HG03060 (cell line): ENCODE measurements at regions not wholly inside any gene's neighbourhood (a gene's known extent, or its start where the extent isn't known, plus 50 kb on each side); places are given as distances from the start of the nearest gene placed in this dataset.
"Not testable (repeated sequence)": the region's sequence is repeated elsewhere in the genome, so short reads cannot be mapped to it uniquely, and the experiment has no call there.

Experiments
- ATAC-seq: cut with Tn5 transposase; IDR thresholded peaks from one replicate; pipeline ENCODE4 v1.9.1; 2021; ENCODE audit warnings: low read depth, moderate number of reproducible peaks; ENCODE audit not compliant: unreplicated experiment

DNA sequence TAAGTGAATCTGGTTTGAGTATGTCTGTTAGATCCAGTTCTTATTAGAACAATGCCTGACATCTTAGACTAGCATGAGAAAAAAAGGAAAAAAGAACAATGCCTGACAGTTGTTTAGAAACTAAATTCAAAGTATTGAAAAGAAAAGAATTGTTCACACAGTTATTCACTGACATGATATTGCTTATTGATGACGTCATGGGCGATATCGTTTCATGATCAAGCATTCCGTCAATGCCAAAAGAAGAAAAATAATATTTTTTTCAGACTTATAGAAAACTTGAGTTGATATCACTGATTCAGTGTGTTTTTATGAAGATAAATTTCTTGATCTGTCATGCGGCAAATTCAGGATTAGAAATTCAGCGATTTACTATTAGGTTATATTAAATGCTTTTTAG lies 196.5 kb upstream of the AGR3 start:
- no peak for ATAC-seq

DNA sequence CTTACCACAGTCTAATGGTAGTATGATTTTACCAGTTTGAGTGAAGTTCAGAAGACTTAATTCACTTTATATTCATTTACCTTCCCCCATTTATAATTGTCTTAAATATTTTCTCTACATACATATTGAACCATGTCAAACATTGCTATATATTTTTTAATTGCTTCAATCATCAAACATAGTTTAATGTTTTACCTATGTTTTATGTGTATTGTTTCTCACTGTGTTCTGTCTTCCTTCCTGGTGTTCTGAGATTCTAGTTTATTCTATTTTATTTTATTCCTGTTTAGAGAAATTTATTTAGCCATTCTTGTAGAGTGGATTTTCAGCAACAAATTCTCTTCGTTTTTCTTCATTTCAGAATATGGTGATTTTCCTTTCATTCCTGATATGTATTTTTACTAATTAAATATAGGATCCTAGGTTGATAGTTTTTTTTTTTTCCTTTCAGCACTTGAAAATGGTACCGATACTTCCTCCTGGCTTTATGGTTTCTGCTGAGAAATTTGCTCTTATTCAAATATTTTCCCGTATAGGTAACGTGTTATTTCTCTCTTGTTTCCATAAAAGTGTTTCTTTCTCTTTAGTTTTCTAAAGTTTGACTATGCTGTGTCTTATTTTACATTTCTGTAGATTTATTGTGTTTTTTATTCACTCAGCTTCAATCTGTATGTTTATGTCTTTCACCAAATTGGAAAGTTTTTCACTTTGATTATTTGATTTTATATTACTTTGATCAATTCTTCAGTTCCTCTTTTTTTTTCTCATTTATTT lies 201.8 kb upstream of the AGR3 start:
- ATAC-seq = no peak

- ATAC-seq = no peak
Observed at GRCh38 chr7:17084166-17084475, 202.3 kb upstream of the AGR3 start.

- ATAC-seq = no peak
Observed at GRCh38 chr7:17085186-17085585, 203.4 kb upstream of the AGR3 start.

- no peak for ATAC-seq
Observed at GRCh38 chr7:17086403-17086802, 204.6 kb upstream of the AGR3 start.

GRCh38 chr7:17090751-17091150 lies 207.7 kb upstream of the AHR start:
- ATAC-seq = no peak

DNA sequence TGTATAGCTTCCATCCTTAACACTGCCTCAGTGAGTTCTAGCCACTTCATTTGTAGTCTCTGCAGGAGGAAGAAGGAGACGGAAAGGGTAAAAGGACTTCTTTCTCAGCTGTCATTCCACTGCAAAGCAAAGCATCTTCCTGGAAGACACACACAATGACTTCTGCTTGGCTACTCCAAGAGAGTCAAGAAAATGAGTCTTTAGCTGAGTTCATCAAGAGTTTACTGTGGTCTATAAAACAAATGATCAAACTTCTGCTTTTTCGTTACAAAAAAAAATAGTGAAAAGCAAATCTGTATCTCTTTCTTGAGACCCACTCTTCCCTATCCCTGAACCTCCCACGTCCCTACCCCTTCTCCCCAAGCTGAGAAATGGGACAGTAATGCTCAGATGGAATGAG lies 205.0 kb upstream of the AHR start:
- ATAC-seq = no peak

DNA sequence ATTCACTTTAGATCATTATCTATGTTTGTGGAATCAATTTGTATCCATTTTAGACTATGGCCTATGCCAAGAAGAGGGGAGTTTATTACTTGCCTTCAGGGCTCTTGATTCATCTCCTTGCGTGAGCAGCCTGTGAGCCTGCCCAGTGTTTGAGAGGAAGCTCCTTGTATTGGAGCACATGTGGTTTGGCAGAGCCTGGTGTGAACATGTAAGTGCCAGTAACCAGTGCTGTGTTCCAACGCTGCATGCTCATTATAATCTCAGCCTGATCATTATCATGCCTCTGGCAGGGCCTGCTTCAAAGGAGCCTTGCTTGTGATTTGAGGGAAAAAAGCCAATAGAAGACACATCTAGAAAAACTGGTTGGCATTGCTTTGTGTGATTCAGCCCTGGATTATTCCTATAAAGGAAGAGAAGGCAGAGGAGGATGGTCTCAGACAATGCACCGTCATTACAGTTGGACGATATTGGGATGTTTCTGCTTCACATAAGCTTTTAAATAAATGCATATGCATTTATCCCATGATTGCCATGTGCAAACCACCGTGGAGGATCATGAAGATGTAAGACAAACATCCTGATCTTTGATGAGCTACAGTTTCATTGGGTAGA lies 203.4 kb upstream of the AHR start:
- ATAC-seq = no peak

DNA sequence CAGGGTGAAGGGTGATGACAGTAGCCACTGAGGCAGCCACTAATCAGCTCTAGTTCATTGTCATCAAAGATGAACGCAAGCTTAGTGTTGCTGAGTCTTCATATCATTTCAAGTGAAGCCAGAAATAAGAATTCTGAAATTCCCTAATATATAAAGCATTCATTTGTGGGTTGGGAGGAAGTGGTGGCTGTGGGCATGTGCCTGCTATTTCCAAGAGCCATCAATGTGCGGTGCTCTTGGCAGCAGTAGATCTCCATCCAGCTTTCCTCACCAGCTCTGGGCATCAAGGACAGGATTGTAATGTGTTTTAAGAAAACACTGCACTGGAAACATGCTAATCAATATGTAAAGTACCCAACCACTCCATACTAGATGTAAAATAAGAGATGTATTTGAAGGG lies 202.5 kb upstream of the AHR start:
- ATAC-seq = no peak

DNA sequence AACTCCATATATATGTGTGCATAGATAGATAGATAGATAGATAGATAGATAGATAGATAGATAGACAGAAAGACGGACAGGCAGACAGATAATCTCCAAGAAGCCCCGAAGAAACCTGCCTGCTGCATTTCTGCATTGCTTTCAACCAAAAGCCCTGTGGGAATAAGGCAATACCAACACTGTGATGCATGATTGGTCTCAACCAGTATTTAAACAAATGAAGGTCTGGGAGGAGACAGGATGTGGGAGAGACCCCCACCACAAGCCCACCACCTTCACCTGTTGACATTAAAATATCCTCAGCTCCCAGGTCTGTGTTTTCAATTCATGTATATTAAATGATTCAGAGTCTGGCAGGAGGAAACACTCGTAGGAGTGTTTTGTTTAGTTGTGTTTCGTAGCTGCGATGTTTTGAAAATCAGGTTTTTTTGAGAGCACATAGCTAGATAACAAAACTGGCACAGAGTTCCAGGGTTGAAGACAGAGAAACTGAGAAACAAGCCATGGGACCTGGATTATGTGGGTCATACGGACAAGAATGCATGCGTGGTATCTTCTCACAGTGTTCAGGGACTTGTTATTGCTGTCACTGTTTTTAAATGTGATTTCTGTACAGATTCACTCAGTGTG lies 200.7 kb upstream of the AHR start:
- ATAC-seq = no peak

DNA sequence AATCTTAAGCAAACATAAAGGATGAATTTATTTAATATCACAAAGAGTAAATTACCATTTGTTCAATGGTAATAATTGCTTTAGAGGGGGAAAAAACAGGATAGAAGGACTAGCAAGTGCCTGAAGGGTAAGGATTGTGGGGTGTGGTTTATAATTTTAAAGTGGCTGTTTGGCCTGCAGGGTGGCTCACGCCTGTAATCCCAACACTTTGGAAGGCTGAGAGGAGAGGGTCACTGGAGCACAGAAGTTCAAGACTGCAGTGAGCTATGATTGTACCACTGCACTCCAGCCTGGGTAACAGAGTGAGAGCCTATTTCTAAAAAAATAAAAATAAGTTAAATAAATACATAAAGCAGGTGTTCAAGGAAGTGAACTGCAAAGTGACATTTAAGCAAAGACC lies 199.9 kb upstream of the AHR start:
- no peak for ATAC-seq

DNA sequence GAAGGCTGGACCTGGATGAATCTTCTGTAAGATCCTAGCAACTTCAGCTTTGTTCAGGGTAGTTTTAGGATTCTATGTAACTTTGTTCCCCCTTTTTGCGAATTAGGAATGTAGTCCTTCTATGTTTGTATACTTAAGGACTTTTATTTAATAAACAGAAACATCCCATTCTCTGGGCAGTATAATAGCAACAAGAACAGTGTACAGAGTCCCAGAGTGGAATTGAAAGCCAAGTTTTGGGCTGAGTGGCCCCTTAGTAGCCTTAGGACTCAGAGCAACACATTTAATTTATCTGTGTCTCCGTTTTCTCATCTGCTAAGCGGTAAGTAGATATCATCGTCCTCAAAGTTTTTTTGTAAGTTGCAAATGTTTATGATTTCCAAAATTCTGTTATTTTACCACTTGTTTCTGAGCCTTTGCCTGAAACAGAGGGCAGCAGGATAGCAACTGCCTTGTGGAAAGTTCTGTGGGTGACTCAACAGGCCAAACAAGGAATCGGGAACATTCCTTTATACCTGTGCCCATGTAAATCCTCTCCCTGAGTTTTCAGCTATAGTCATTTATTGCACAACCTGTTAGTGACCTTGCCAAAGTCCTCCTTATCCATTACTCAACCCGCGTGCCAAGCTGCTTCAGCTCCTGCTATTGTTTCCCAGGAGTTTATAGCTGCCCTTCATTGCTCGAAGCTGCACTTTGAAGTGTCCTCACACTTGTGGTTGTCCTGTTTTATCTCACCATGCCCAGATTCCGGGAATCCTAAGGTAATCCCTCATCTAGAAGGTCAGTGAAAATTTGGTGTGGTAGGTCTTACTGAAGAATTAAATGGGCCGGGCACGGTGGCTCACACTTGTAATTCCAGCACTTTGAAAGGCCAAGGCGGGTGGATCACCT lies 199.1 kb upstream of the AHR start:
- no peak for ATAC-seq

- ATAC-seq = not testable (repeated sequence)
Observed at GRCh38 chr7:17099974-17100509, 198.4 kb upstream of the AHR start.

DNA sequence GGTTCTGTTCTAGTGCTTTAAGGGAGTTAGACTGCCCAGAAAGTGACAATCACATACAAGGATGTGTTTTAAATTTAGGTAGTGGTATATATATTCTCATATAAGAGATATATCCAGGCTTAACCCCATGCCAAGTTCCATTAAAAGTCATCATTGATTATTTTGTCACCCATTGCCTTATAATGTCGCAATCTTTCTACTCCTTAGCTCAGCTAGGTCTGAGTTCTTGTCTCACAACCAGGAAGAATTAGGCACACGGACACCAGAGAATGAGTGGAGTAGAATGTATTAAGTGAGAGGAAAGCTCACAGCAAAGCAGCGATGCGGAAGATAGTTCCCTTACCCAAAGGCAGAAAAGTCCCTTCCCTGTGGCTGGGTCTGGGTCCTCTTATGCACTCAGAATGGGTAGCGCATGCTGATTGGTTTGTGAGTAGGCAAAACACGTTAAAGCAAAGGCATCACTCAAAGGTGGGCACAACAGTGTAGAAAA lies 197.2 kb upstream of the AHR start:
- no peak for ATAC-seq

GRCh38 chr7:17103170-17103569 lies 195.3 kb upstream of the AHR start:
- ATAC-seq = no peak

DNA sequence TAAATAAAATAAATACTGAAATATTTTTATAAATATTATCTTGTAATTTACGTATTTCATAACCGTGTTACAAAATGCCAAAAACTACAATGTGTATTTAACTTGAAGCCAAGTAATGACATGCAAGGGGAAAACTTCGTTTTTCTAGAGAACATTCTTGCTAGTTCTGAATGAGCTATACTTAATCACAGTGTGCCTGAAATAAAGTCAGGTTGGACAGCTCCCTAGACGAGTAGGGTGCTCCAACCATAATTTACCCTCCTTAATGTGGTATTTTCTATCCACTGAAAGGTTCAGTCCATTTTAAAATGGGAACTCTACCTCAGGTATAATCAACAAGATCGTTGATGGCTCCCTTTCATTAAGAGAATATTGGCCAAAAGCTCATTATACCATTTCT lies 194.5 kb upstream of the AHR start:
- ATAC-seq = no peak

- no peak for ATAC-seq
Observed at GRCh38 chr7:17104419-17104818, 194.0 kb upstream of the AHR start.

DNA sequence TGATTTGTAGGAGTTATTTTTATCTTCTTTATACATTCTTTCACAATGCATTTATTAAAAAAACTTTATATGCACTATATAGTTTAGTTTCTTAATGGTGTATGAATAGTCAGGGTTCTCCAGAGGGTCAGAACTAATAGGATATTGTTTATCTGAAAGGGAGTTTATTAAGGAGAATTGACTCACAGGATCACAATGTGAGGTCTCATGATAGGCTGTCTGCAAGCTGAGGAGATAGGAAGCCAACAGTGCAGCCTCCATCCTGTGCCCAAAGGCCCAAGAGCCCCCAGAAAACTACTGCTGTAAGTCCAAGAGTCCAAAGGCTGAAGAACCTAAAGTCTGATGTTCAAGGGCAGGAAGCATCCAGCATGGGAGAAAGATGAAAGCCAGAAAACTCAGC lies 192.8 kb upstream of the AHR start:
- no peak for ATAC-seq

DNA sequence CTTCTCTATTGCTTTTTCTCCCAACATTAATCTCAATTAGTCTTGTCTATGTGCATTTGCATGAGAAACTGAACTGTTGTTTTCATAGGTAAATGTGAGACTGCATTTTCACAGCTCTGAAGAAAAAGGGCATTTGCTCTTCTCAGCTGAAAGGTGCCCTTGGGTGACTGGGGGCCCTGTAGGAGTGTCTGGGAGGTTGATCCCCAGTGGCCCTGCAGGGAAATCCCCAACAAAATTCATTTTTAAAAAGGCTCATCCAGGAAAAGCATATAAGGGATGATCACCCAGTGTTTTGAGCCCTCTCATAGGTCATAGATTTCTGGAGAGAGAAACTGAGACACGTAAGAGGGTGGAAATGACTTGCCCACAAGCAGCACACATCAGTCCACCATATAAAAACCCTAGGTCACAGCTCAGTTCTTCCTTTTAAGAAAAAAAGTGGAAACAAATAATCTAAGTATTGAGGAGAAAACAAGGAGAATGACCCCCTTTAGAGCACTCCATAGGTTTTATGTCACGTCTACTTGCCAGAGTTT lies 190.3 kb upstream of the AHR start:
- no peak for ATAC-seq

- ATAC-seq = no peak
Observed at GRCh38 chr7:17109020-17109419, 189.4 kb upstream of the AHR start.
